ENCODE measurements at regions not wholly inside any gene's neighbourhood (a gene's known extent, or its start where the extent isn't known, plus 50 kb on each side); places are given as distances from the start of the nearest gene placed in this dataset.

DNA sequence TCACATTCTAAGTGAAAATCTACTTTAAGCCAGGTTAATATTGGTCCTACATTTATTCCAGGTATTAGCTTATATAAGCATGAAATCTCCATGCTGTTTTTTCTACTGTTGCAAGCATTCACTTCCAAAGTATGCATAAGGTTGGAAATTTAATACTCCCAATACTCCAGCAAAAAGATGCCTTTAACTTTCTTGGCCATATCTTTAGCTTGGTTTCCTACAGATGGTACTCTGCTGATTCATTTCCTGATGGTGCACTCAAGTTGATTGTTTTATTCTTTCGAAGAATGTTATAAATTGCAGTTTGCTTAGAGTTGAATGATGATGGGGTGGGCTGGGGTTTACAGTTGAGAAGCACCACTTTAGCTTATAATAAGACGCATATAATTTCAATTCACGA is 330.2 kb downstream of the PTTG2 start:
- no peaks in the 10 kb centered on the region for H3K27me3 ChIP-seq (ENCODE audit: control insufficient read depth in 1 of 2, insufficient read depth in 2 of 2, low read length in 2 of 2)
- no peaks in the 10 kb centered on the region for H4K20me1 ChIP-seq (ENCODE audit: insufficient read depth, low read length)
- DNase-seq (ENCODE audit: low spot score) (no peak), FAIRE-seq (no peak), ATAC-seq (no peak)
- in situ Hi-C loops (cut with HindIII; ENCODE audit: extremely low pct_ligation_motif_present, low pct_unique_long_range_greater_than_20kb), result no loop called here
- H3K79me2 ChIP-seq (ENCODE audit: insufficient read depth, low read length), result no peaks in the 10 kb centered on the region
- ChIA-PET POLR2A (no interaction called here), CTCF (ENCODE audit: low intra/inter-chr PET ratio, low total read pairs) (no interaction called here)
- 59% methylated on average over 3 of the region's 3 CpGs for WGBS (ENCODE audit: low lambda C conversion rate)
- intact Hi-C loops (cut with micrococcal nuclease; ENCODE audit: unreplicated experiment), result no loop called here
- no peaks in the 10 kb centered on the region for H3K4me1 ChIP-seq (ENCODE audit: insufficient read depth, low read length)
- no peaks in the 10 kb centered on the region for H3K36me3 ChIP-seq (replicated peaks in 1 of 2; ENCODE audit: control insufficient read depth in 1 of 2, insufficient read depth in 2 of 2, low read length in 2 of 2)
- H2AFZ ChIP-seq (ENCODE audit: low read length), result no peak overlapping the region
- H3K9ac ChIP-seq (ENCODE audit: insufficient read depth, low read depth, low read length), result no peak overlapping the region
- no peak overlapping the region for H3K27ac ChIP-seq (ENCODE audit: extremely low read length, insufficient read depth, low read length)
- no peak for TF ChIP-seq RERE (CRISPR knock-in tag; IDR thresholded peaks at IDR 0.05; ENCODE audit: low read depth)
- H3K4me3 ChIP-seq (replicated peaks in 1 of 3; ENCODE audit: insufficient read depth in 1 of 3, low read depth in 2 of 3, low read length in 3 of 3), result no peak overlapping the region
- no peak overlapping the region for H3K4me2 ChIP-seq (ENCODE audit: low read depth, low read length)
- H3K9me3 ChIP-seq (ENCODE audit: low read length), result peaks cover 12% of the 10 kb centered on the region; the same call in 1 of the 2 replicates
- BruUV-seq (replicated peaks), result no TSS peak

GRCh38 chr4:38290914-38291313 is 330.7 kb downstream of the PTTG2 start:
- Histone ChIP-seq H3K36me3 (replicated peaks in 1 of 2; ENCODE audit: control insufficient read depth in 1 of 2, insufficient read depth in 2 of 2, low read length in 2 of 2) (no peaks in the 10 kb centered on the region), H2AFZ (ENCODE audit: low read length) (no peak overlapping the region), H3K79me2 (ENCODE audit: insufficient read depth, low read length) (no peaks in the 10 kb centered on the region), H3K4me2 (ENCODE audit: low read depth, low read length) (no peak overlapping the region), H3K4me3 (replicated peaks in 1 of 3; ENCODE audit: insufficient read depth in 1 of 3, low read depth in 2 of 3, low read length in 3 of 3) (no peak overlapping the region), H4K20me1 (ENCODE audit: insufficient read depth, low read length) (no peaks in the 10 kb centered on the region), H3K27ac (ENCODE audit: extremely low read length, insufficient read depth, low read length) (no peak overlapping the region), H3K9me3 (ENCODE audit: low read length) (peaks cover 12% of the 10 kb centered on the region; the same call in 1 of the 2 replicates), H3K4me1 (ENCODE audit: insufficient read depth, low read length) (no peaks in the 10 kb centered on the region), H3K27me3 (ENCODE audit: control insufficient read depth in 1 of 2, insufficient read depth in 2 of 2, low read length in 2 of 2) (no peaks in the 10 kb centered on the region), H3K9ac (ENCODE audit: insufficient read depth, low read depth, low read length) (no peak overlapping the region)
- no peak for ATAC-seq
- no peak for DNase-seq (ENCODE audit: low spot score)
- ChIA-PET POLR2A (no interaction called here), CTCF (ENCODE audit: low intra/inter-chr PET ratio, low total read pairs) (no interaction called here)
- BruUV-seq (replicated peaks), result no TSS peak
- intact Hi-C loops (cut with micrococcal nuclease; ENCODE audit: unreplicated experiment), result no loop called here
- in situ Hi-C loops (cut with HindIII; ENCODE audit: extremely low pct_ligation_motif_present, low pct_unique_long_range_greater_than_20kb), result no loop called here
- WGBS (ENCODE audit: low lambda C conversion rate), result 82% methylated on average over 1 of the region's 1 CpG
- no peak for FAIRE-seq
- TF ChIP-seq, protein P1, sequence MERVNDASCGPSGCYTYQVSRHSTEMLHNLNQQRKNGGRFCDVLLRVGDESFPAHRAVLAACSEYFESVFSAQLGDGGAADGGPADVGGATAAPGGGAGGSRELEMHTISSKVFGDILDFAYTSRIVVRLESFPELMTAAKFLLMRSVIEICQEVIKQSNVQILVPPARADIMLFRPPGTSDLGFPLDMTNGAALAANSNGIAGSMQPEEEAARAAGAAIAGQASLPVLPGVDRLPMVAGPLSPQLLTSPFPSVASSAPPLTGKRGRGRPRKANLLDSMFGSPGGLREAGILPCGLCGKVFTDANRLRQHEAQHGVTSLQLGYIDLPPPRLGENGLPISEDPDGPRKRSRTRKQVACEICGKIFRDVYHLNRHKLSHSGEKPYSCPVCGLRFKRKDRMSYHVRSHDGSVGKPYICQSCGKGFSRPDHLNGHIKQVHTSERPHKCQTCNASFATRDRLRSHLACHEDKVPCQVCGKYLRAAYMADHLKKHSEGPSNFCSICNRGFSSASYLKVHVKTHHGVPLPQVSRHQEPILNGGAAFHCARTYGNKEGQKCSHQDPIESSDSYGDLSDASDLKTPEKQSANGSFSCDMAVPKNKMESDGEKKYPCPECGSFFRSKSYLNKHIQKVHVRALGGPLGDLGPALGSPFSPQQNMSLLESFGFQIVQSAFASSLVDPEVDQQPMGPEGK (CRISPR knock-in tag; IDR thresholded peaks at IDR 0.05), result no peak
- no peak for TF ChIP-seq GABPB1 (CRISPR knock-in tag; IDR thresholded peaks at IDR 0.05)
- TF ChIP-seq TEAD2 (CRISPR knock-in tag; IDR thresholded peaks at IDR 0.05), result no peak
- no peak for TF ChIP-seq TCF12 (IDR thresholded peaks at IDR 0.05)
- TF ChIP-seq TCF12 (CRISPR knock-in tag; IDR thresholded peaks at IDR 0.05), result no peak
- TF ChIP-seq ZNF558 (CRISPR knock-in tag; IDR thresholded peaks at IDR 0.05; ENCODE audit: borderline replicate concordance), result no peak
- TF ChIP-seq, protein P2, sequence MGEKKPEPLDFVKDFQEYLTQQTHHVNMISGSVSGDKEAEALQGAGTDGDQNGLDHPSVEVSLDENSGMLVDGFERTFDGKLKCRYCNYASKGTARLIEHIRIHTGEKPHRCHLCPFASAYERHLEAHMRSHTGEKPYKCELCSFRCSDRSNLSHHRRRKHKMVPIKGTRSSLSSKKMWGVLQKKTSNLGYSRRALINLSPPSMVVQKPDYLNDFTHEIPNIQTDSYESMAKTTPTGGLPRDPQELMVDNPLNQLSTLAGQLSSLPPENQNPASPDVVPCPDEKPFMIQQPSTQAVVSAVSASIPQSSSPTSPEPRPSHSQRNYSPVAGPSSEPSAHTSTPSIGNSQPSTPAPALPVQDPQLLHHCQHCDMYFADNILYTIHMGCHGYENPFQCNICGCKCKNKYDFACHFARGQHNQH (CRISPR knock-in tag; IDR thresholded peaks at IDR 0.05), result no peak
- TF ChIP-seq SRY (CRISPR knock-in tag; IDR thresholded peaks at IDR 0.05), result no peak
